GM10847 (cell line): ENCODE measurements at regions not wholly inside any gene's neighbourhood (a gene's known extent, or its start where the extent isn't known, plus 50 kb on each side); places are given as distances from the start of the nearest gene placed in this dataset.

ENCODE experiments used
- POLR2A ChIP-seq: IDR thresholded peaks from 2 replicates; pipeline ENCODE4 v1.6.1; 2011; ENCODE audit not compliant: insufficient read length; ENCODE audit errors: extremely low read depth

DNA sequence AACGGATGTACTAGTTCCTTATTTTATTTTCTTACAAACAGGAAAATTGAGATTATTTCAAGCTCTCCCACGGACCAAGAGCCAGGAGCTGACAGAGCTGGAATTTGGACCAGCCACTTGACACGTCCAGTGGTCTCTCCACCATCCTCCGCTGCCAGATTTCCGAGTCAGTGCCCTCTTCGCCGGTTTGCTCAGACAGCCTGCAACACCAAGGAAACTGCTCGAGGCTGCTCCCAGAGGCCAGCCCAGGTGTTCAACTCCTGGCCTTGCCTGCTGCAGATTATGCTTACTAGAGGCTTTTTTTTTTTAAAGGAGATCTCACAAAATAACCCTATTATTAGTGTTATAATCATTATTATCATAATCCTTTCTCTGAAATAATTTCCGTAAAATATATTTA lies 779.8 kb downstream of the RNF144A start:
- no peak for TF ChIP-seq POLR2A

- TF ChIP-seq POLR2A = no peak
These were observed 784.6 kb downstream of the RNF144A start for GRCh38 chr2:7701791-7702190.

- TF ChIP-seq POLR2A = no peak
These were observed 785.8 kb downstream of the RNF144A start for GRCh38 chr2:7703048-7703447.

DNA sequence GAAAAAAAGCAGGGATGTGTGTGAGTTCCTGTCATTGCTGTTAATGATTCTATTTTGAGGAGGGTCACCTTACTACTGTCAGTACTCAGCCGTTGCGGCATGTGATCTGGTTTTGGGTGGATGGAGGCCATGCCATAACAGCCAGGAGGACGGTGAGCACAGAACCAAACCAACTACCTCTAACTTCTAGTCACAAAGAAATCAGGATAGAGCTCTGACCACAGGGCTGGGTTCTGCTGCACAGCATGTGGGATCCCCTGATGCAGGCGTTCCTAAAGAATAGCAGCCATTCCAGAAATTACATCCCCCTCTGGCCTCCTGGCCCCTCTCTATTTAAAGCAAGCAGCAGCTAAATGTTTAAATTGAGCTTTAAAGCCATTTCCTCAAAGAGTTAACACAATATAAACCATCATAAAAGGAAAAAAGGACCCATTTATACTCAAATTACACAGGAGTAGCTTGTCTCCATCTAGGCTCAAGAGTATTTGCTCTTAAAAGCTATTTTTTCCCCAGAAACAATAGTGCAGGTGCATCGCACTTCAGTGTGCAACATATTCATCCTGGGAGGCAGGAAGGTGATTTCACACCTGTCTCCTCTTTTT lies 786.4 kb downstream of the RNF144A start:
- no peak for TF ChIP-seq POLR2A

DNA sequence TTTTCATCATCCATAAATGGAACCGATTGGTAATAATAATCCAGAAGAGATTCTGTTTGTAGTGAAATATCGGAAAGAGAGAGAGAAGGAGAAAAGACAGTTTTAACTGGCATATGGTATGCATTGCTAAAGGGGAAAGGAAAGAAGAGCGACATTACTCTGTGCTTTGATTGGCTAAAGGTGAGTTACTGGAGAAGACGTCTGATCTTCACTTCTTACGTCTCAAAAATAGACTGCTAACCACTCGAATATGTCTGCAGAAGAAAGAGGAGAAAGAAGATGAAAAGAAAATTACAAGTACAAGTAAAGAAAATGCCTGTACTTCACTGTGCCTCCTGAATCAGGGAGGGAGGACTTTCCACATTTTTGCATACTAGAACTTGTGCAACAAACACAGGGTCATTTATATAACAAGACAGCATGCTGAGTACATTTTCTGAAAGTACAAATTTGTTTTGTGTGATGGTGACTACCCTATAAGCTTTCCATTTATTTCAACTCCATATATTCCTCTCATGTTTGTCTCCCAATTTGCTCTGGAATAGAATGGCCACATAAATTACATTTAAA lies 787.2 kb downstream of the RNF144A start:
- TF ChIP-seq POLR2A = no peak

- TF ChIP-seq POLR2A = no peak
These were observed 789.6 kb downstream of the RNF144A start for GRCh38 chr2:7706791-7707190.

DNA sequence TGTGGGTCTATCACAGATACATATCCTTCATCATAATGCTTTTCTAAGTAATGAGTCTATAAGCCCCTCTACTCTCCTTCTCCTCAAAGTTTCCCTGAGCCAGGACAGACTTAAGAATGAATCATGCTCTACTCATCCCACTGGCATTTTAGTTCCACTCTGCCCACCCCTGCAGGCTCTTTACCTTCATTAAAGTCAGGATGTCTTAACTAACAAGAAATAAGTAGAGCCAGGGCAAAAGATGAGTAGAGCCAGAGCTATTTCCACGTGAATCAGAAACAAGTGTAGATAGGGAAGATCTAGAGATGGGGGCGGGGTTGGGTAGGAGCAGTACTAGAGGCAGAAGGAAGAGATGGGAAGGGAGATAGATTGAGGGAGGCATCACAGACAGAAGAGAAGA lies 790.5 kb downstream of the RNF144A start:
- no peak for TF ChIP-seq POLR2A

GRCh38 chr2:7709907-7710306 lies 792.7 kb downstream of the RNF144A start:
- no peak for TF ChIP-seq POLR2A

GRCh38 chr2:7711167-7711566 lies 794.0 kb downstream of the RNF144A start:
- TF ChIP-seq POLR2A = no peak

GRCh38 chr2:7719876-7720275 lies 802.7 kb downstream of the RNF144A start:
- no peak for TF ChIP-seq POLR2A

DNA sequence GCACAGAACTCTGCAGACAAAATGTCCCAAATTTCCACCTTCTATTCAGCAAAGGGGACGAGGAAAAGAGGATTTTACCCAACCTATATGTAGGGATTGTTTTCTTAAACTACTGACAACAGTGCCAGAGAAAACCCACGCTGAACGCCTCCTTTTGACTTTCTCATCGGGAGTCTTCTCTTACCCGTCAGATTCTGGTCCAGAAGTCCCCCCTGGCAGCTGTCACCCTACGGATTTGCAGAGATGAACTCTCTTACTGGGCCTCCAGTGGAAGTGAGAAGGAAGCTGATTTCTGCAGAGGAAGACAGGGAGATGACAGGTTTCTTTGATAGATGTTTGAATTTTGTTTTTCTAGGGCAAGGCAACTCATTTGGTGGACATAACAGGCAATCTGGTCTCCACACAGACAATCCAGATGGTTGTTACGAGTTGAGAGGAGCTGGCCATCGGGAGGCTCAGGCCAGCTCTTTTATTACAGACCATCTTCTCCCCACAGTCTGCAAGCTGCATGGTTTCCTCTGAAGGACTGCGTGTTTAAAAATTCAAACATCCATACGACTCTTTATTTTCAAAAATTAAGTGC lies 804.3 kb downstream of the RNF144A start:
- TF ChIP-seq POLR2A = no peak

GRCh38 chr2:7722212-7722910 lies 805.1 kb downstream of the RNF144A start:
- TF ChIP-seq POLR2A = no peak

- no peak for TF ChIP-seq POLR2A
These were observed 807.1 kb downstream of the RNF144A start for GRCh38 chr2:7724336-7724735.

GRCh38 chr2:7725171-7725849 lies 808.1 kb downstream of the RNF144A start:
- no peak for TF ChIP-seq POLR2A

DNA sequence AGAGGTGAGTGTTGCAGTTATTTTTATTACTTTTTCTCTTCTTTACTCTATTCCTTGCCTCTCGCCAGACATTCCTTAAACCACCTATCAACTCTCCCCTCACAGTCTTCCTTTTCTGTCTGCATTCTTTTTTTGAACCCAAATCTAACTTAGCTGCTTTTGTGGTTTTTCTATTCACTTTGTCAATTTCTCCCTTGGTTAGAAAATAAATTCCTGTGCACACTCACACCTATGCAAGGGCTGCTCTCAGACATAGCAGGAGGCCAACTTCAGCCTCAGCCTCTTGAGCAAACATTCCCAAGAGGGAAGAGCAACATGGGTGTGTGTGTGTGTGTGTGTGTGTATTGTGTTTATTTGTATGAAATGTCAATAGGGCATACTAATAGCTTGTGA lies 808.6 kb downstream of the RNF144A start:
- TF ChIP-seq POLR2A = no peak

- TF ChIP-seq POLR2A = no peak
These were observed 809.8 kb downstream of the RNF144A start for GRCh38 chr2:7726989-7727388.
